ENCODE measurements at regions not wholly inside any gene's neighbourhood (a gene's known extent, or its start where the extent isn't known, plus 50 kb on each side); places are given as distances from the start of the nearest gene placed in this dataset.

GRCh38 chr18:78688249-78688648 is 291.4 kb upstream of the SALL3 start:
- no peak for DNase-seq

- no peak for DNase-seq
Measured at GRCh38 chr18:78688916-78689315, 290.7 kb upstream of the SALL3 start.

DNA sequence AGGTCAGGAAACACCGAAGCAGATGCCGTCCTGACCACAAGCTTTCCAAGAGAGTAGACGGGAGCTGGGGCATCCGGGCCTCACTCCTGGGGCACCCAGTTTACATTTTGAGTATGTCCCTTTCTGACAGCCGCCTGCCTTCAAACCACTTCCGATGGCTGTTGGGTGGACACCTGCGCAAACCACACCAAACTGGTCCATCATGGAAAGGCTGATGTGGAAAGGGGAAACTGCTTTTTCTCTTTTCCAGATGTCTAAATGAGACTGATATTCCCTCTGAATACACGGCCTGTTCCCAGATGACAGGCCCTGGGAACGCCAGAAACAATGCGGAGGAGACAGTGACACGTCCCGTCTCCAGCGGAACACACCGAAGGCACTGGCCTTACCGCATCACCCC is 290.0 kb upstream of the SALL3 start:
- no peak for DNase-seq

GRCh38 chr18:78692105-78692504 is 287.5 kb upstream of the SALL3 start:
- DNase-seq = no peak

GRCh38 chr18:78693429-78693828 is 286.2 kb upstream of the SALL3 start:
- DNase-seq = no peak

- no peak for DNase-seq
Measured at GRCh38 chr18:78696698-78697435, 282.8 kb upstream of the SALL3 start.

DNA sequence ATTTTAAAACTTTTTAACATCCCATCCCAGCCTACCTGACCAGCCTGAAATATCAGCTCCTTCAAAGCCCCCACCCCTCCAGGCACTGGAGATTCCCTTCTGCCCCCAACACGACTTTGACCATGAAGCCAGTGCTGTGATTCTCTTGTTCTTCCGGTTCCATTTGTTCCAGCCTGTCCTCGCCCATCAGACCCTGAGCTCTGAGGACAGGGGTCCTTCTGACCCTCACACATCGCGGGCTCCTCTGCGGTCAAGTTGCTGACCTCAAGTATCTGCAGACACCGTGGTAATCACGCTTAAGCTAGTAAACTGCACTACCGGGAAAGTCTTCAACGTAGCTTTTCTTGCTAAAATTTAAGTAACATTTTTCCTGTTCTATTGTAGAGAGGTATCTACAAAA is 282.2 kb upstream of the SALL3 start:
- DNase-seq = no peak

GRCh38 chr18:78698914-78699313 is 280.7 kb upstream of the SALL3 start:
- DNase-seq = no peak

GRCh38 chr18:78699499-78699898 is 280.1 kb upstream of the SALL3 start:
- DNase-seq = no peak

DNA sequence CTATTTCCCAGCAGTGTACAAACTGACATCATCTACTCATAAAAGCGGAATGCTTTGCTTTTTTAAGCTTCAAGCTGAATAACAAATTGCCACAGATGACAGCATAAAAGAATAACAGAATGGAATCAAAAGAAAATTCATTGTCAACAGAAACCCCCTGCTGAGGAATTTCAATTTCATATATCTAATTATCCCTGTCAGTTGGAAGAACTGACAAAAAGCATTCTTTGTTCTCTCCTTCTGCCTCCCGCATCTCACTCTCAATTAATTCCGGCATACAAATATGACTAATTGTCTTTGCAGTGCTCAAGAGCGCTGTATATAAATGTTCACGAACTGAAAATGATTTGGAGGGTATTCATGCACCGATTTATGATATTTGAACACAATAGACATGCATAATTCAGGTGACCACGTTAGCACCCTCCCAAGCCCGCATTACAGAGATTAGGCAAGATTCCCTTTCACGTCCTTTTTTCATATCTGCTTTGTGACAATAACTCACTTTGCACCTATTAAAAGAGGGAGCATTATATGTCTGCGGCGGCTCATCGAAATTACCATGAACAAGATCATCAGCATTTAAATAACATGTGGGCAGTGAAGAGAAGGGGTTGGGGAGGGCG is 277.7 kb upstream of the SALL3 start:
- no peak for DNase-seq

GRCh38 chr18:78703291-78703690 is 276.3 kb upstream of the SALL3 start:
- no peak for DNase-seq

DNA sequence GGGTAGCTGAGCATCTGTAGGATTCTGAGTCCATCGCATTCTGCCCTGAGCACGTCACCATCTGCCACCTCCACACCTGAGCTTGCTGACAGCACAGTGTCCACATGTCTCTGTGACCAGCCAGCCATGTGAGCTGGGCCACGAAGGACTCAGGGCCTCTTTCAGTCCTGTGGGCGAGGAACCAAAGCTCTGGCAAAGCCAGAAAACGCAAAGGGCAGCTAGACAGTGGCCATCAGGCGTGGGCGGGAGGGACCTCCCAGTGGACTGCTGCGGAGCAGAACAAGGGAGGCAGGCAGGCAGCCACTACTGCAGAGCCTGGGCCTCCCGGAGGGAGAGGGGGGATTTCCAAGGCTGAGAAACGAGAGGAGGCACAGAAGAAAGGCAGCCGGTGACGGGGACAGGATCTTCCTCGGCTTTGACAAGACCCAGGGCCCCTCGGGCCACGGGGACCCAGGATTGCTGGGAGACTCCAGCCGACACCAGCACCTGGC is 274.6 kb upstream of the SALL3 start:
- no peak for DNase-seq

DNA sequence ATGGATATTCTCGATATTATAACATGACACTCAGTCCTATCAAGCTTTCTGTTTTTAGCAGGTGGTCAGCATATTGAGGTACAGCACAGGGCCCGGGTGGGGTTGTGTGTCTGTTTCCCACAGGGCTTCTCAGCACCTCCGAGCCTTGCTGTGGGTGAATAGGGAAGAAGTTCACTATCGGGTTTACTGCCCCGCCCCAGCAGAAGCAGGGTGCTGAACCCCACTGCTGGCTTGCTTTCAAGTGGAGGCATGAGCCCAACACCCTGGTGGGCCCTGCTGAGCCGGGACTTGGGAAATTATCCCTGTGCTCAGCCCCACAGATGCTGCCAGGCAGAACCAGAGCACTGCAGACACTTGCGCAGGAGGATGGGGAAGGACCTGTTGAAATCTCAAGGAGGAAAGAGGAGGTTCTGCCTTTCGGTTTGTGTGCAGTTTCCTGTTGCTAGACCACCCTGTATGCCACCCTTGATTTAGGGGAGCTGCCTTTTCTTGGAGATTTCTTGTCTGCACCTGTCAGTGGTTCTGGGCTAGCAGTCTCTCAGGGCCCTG is 270.3 kb upstream of the SALL3 start:
- no peak for DNase-seq

DNA sequence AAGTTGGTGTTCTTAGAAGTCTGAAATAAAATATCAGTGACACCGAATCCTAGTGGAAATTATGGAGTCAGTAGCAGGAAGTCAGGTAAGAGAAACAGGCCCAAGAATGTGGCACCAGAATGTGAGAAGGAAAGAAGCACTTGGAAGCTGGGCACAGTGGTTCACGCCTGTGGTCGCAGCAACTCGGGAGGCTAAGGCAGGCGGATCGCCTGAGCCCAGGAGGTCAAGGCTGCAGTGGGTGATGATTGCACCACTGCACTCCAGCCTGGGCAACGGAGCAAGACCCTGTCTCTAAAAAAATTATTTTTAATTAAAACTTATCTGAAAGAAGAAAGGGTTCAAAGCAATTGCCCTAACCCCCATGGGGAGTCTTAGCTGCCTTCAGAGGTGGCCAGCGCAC is 268.3 kb upstream of the SALL3 start:
- DNase-seq = no peak

GRCh38 chr18:78711971-78712370 is 267.6 kb upstream of the SALL3 start:
- no peak for DNase-seq

GRCh38 chr18:78713069-78713468 is 266.5 kb upstream of the SALL3 start:
- DNase-seq = no peak

DNA sequence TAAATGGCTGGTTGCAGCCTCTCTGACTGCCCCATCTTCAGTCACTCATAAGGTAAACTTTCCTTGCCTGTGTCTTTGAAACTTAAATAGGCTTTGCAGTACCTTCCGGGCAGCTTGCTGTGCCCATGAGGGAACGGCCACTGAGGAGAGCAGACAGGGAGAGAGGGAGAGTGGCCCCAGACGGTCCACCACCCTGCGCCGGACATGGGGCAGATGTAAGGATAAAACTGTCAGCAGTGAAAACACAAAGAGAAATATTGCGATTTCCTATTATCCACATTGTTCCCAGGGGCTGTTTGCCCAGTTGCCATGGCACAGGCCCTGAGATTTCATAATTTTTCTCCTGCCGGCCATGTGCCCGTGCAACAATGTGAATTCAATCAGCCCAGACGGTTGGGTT is 265.9 kb upstream of the SALL3 start:
- DNase-seq = no peak

DNA sequence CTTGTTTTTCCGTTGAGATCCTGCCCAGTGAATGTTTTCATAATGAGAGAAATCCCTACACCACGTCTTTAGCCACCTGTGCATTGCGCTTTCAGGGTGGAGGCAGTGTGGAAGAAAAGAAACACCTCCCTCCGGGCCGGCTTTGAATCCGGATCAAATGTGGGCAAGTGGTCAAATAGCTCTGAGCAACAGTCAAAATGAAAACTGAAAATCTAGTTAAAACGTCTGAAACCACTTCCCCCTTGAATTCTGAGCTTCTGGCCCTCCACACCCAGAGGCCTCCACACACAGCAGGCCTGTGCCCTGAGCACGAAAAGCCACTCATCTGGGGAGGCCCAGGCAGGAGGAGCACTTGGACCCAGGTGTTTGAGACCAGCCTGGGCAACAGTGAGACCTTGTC is 263.6 kb upstream of the SALL3 start:
- no peak for DNase-seq

- DNase-seq = no peak
Measured at GRCh38 chr18:78716581-78716980, 263.0 kb upstream of the SALL3 start.

DNA sequence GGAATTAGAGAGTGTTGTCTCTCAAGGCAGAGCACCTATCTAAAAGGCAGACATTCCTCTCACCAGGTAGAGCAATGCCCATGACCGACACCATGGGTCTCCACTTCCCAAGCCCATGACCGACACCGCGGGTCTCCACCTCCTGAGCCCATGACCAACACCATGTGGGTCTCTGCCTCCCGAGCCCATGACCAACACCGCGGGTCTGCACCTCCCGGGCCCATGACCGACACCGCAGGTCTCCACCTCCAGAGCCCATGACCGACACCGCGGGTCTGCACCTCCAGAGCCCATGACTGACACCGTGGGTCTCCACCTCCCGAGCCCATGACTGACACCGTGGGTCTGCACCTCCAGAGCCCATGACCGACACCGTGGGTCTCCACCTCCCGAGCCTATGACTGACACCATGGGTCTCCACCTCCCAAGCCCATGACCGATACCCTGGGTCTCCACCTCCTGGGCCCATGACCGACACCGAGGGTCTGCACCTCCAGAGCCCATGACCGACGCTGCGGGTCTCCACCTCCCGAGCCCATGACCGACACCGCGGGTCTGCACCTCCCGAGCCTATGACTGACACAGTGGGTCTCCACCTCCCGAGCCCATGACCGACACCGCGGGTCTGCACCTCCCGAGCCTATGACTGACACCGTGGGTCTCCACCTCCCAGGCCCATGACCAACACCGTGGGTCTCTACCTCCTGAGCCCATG is 262.4 kb upstream of the SALL3 start:
- no peak for DNase-seq

GRCh38 chr18:78717766-78718150 is 261.9 kb upstream of the SALL3 start:
- DNase-seq = no peak

- no peak for DNase-seq
Measured at GRCh38 chr18:78719821-78720220, 259.8 kb upstream of the SALL3 start.

- no peak for DNase-seq
Measured at GRCh38 chr18:78720456-78721237, 259.0 kb upstream of the SALL3 start.

Data from NCI-H187 (cell line).